HFFc6 (cell line): ENCODE measurements at regions not wholly inside any gene's neighbourhood (a gene's known extent, or its start where the extent isn't known, plus 50 kb on each side); places are given as distances from the start of the nearest gene placed in this dataset.
A peak's percentile ranks its signal among the peaks of the same experiment; 100 is the strongest.

ENCODE experiments used
- DNase-seq: peaks from one replicate; pipeline ENCODE4 v3.0.0-alpha.2; 2018
- H3K27ac Mint-ChIP-seq: 2 replicates; pipeline ENCODE4 v1.8.0; 2020; ENCODE audit warnings: mild to moderate bottlenecking, mixed read lengths
- H3K27me3 Mint-ChIP-seq: 2 replicates; pipeline ENCODE4 v1.8.0; 2021; ENCODE audit warnings: mild to moderate bottlenecking, moderate library complexity, mixed read lengths; ENCODE audit not compliant: insufficient read depth
- H3K36me3 Mint-ChIP-seq: 2 replicates; pipeline ENCODE4 v1.8.0; 2021; ENCODE audit warnings: low read depth, mixed read lengths
- H3K4me1 Mint-ChIP-seq: 2 replicates; pipeline ENCODE4 v1.8.0; 2020; ENCODE audit warnings: low read depth, mixed read lengths
- H3K4me3 Mint-ChIP-seq: 2 replicates; pipeline ENCODE4 v1.8.0; 2020; ENCODE audit warnings: mild to moderate bottlenecking, moderate library complexity, mixed read lengths
- H3K9me3 Mint-ChIP-seq: 2 replicates; pipeline ENCODE4 v1.8.0; 2020; ENCODE audit warnings: mild to moderate bottlenecking, mixed read lengths
- CTCF ChIP-seq: fragments of 200-600 bp; sonication (generic); IDR thresholded peaks from 2 replicates; pipeline ENCODE4 v1.5.0; 2021; ENCODE audit warnings: antibody characterized with exemption, mild to moderate bottlenecking

- H3K27ac Mint-ChIP-seq = no peak overlapping the region
- no peaks in the 10 kb centered on the region for H3K9me3 Mint-ChIP-seq
- TF ChIP-seq CTCF = no peak
- no peak for DNase-seq
- H3K36me3 Mint-ChIP-seq = no peaks in the 10 kb centered on the region
- H3K4me1 Mint-ChIP-seq = peaks cover 10% of the 10 kb centered on the region
- peaks cover 9% of the 10 kb centered on the region for H3K27me3 Mint-ChIP-seq
- H3K4me3 Mint-ChIP-seq = no peak overlapping the region
Observed at GRCh38 chr7:34421526-34421925, 236.5 kb upstream of the NPSR1 start.

- Mint-ChIP-seq H3K27me3 (peaks cover 8% of the 10 kb centered on the region; the same call in 1 of the 2 replicates), H3K9me3 (no peaks in the 10 kb centered on the region), H3K36me3 (no peaks in the 10 kb centered on the region), H3K4me1 (peaks cover 1% of the 10 kb centered on the region), H3K4me3 (no peak overlapping the region), H3K27ac (no peak overlapping the region)
- TF ChIP-seq CTCF = no peak
- DNase-seq = no peak
Observed at GRCh38 chr7:34425194-34425593, 232.8 kb upstream of the NPSR1 start.

GRCh38 chr7:34425631-34426384 lies 232.2 kb upstream of the NPSR1 start:
- H3K4me3 Mint-ChIP-seq = no peak overlapping the region
- peaks cover 7% of the 10 kb centered on the region for H3K4me1 Mint-ChIP-seq
- H3K27ac Mint-ChIP-seq = no peak overlapping the region
- no peak for TF ChIP-seq CTCF
- H3K9me3 Mint-ChIP-seq = no peaks in the 10 kb centered on the region
- no peak for DNase-seq
- no peaks in the 10 kb centered on the region for H3K36me3 Mint-ChIP-seq
- H3K27me3 Mint-ChIP-seq = peaks cover 9% of the 10 kb centered on the region

- DNase-seq = peak; percentile 35
- no peak overlapping the region for H3K27ac Mint-ChIP-seq
- peaks cover 9% of the 10 kb centered on the region for H3K4me1 Mint-ChIP-seq
- H3K9me3 Mint-ChIP-seq = no peaks in the 10 kb centered on the region; the same call in 1 of the 2 replicates
- no peaks in the 10 kb centered on the region for H3K36me3 Mint-ChIP-seq
- peak; percentile 86 for TF ChIP-seq CTCF
- no peak overlapping the region for H3K4me3 Mint-ChIP-seq
- H3K27me3 Mint-ChIP-seq = peaks cover 16% of the 10 kb centered on the region
Observed at GRCh38 chr7:34430456-34430855, 227.6 kb upstream of the NPSR1 start.

GRCh38 chr7:34438436-34438835 lies 219.6 kb upstream of the NPSR1 start:
- H3K36me3 Mint-ChIP-seq = no peaks in the 10 kb centered on the region
- peak overlapping the region; percentile 22; the same call in 1 of the 2 replicates for H3K4me3 Mint-ChIP-seq
- no peak for DNase-seq
- no peaks in the 10 kb centered on the region for H3K4me1 Mint-ChIP-seq
- H3K27me3 Mint-ChIP-seq = peaks cover 3% of the 10 kb centered on the region; the same call in 1 of the 2 replicates
- no peak overlapping the region for H3K27ac Mint-ChIP-seq
- H3K9me3 Mint-ChIP-seq = no peaks in the 10 kb centered on the region; the same call in 1 of the 2 replicates
- TF ChIP-seq CTCF = no peak
